OCI-LY3 (cell line): ENCODE measurements at regions not wholly inside any gene's neighbourhood (a gene's known extent, or its start where the extent isn't known, plus 50 kb on each side); places are given as distances from the start of the nearest gene placed in this dataset.

Source experiments
- H2AFZ ChIP-seq: fragments of 200-600, 300-600 bp; shearing (Covaris generic); 2 replicates; pipeline ENCODE4 v1.6.0; 2014; ENCODE audit warnings: antibody characterized with exemption, low read depth, low read length
- H3K27ac ChIP-seq: fragments of 200-600, 300-600 bp; sonication (generic); 2 replicates; pipeline ENCODE4 v1.5.1; 2014; ENCODE audit warnings: mild to moderate bottlenecking, low read length, moderate library complexity, mixed read lengths
- H3K27me3 ChIP-seq: fragments of 200-600, 300-600 bp; sonication (generic); 2 replicates; pipeline ENCODE4 v1.6.1; 2014; ENCODE audit warnings: low read depth, low read length, mixed read lengths
- H3K36me3 ChIP-seq: fragments of 200-600, 300-600 bp; sonication (generic); replicated peaks from 2 replicates; pipeline ENCODE3; 2014; ENCODE audit warnings: low read depth, low read length, mixed read lengths
- H3K4me1 ChIP-seq: fragments of 300-600, 200-600 bp; sonication (generic); 2 replicates; pipeline ENCODE4 v1.6.1; 2014; ENCODE audit warnings: low read length, mixed read lengths
- H3K4me2 ChIP-seq: fragments of 200-600, 300-600 bp; sonication (generic); 2 replicates; pipeline ENCODE4 v1.6.1; 2014; ENCODE audit warnings: low read length, mixed read lengths
- H3K4me3 ChIP-seq: fragments of 300-600, 200-600 bp; sonication (generic); 2 replicates; pipeline ENCODE4 v1.5.1; 2014; ENCODE audit warnings: antibody characterized with exemption, mild to moderate bottlenecking, low read length, moderate library complexity
- H3K79me2 ChIP-seq: fragments of 300-600, 200-600 bp; shearing (Covaris generic); 2 replicates; pipeline ENCODE4 v1.6.1; 2014; ENCODE audit warnings: mild to moderate bottlenecking, low read length, mixed read lengths
- H3K9ac ChIP-seq: fragments of 300-600, 200-600 bp; shearing (Covaris generic); 2 replicates; pipeline ENCODE4 v1.6.0; 2014; ENCODE audit warnings: mild to moderate bottlenecking, low read length, moderate library complexity
- H3K9me3 ChIP-seq: fragments of 200-600, 300-600 bp; shearing (Covaris generic); 2 replicates; pipeline ENCODE4 v1.6.1; 2014; ENCODE audit warnings: low read length, mixed read lengths; ENCODE audit not compliant: insufficient read depth
- H4K20me1 ChIP-seq: fragments of 200-600, 300-600 bp; sonication (generic); 2 replicates; pipeline ENCODE4 v1.6.1; 2016; ENCODE audit warnings: low read length, mixed read lengths; ENCODE audit not compliant: insufficient read depth
- EZH2phosphoT487 ChIP-seq: fragments of 200-600 bp; shearing (Covaris generic); IDR thresholded peaks from 2 replicates; pipeline ENCODE4 v1.6.1; 2018; ENCODE audit warnings: antibody characterized with exemption, mixed run types, low read depth
- TF ChIP-seq, protein P1 (sequence below): fragments of 200-600, 300-600 bp; sonication (generic); IDR thresholded peaks from 2 replicates; pipeline ENCODE4 v1.5.1; 2014; ENCODE audit warnings: antibody characterized with exemption, low read length, low read depth

DNA sequence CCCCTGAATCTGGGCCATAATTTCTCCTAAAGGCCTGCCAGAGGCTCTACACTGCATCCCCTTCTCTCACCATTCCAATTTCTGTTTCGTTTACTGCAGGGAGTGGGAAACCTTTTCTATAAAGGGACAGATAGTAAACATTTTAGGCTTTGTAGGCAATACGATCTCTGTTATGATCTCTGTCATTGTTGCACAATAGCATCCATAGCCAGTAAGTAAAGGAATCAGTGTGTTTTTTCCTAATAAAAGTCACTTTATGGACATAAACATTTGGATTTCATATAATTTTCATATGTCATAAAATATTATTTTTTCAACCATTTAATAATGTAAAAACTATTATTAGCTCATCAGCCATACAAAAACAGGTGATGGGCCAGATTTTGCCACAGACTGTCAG is 531.7 kb downstream of the DSC3 start:
- no peaks in the 10 kb centered on the region for H3K79me2 ChIP-seq
- no peak overlapping the region for H2AFZ ChIP-seq
- H3K27me3 ChIP-seq: no peaks in the 10 kb centered on the region
- TF ChIP-seq EZH2phosphoT487: no peak
- TF ChIP-seq, protein P1, sequence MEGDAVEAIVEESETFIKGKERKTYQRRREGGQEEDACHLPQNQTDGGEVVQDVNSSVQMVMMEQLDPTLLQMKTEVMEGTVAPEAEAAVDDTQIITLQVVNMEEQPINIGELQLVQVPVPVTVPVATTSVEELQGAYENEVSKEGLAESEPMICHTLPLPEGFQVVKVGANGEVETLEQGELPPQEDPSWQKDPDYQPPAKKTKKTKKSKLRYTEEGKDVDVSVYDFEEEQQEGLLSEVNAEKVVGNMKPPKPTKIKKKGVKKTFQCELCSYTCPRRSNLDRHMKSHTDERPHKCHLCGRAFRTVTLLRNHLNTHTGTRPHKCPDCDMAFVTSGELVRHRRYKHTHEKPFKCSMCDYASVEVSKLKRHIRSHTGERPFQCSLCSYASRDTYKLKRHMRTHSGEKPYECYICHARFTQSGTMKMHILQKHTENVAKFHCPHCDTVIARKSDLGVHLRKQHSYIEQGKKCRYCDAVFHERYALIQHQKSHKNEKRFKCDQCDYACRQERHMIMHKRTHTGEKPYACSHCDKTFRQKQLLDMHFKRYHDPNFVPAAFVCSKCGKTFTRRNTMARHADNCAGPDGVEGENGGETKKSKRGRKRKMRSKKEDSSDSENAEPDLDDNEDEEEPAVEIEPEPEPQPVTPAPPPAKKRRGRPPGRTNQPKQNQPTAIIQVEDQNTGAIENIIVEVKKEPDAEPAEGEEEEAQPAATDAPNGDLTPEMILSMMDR: no peak
- H4K20me1 ChIP-seq: no peaks in the 10 kb centered on the region
- H3K27ac ChIP-seq: no peak overlapping the region
- no peaks in the 10 kb centered on the region for H3K9me3 ChIP-seq
- no peaks in the 10 kb centered on the region for H3K4me1 ChIP-seq
- no peak overlapping the region for H3K4me2 ChIP-seq
- H3K4me3 ChIP-seq: no peak overlapping the region
- no peaks in the 10 kb centered on the region for H3K36me3 ChIP-seq
- no peak overlapping the region for H3K9ac ChIP-seq

DNA sequence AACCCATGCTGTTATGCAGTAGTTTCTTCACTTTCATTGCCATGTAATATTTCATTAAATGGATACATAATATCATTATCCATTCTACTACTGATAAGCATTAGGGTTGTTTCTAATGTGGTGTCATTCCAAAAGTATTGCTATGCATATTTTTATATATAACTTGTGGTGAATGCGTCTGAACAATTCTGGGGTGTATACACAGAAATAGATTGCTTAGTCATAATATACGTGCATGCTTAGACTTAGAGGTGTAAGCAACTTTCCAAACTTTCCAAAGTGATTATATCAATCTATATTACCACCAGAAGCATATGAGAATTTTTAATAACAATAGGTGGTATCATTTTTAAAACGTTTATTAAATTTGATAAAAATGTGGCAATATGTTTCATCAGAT is 540.9 kb downstream of the DSC3 start:
- no peaks in the 10 kb centered on the region for H4K20me1 ChIP-seq
- H3K9ac ChIP-seq: no peak overlapping the region
- no peaks in the 10 kb centered on the region for H3K79me2 ChIP-seq
- TF ChIP-seq EZH2phosphoT487: no peak
- TF ChIP-seq, protein P1: no peak
- no peak overlapping the region for H3K4me2 ChIP-seq
- no peak overlapping the region for H2AFZ ChIP-seq
- H3K27me3 ChIP-seq: no peaks in the 10 kb centered on the region
- no peak overlapping the region for H3K4me3 ChIP-seq
- no peaks in the 10 kb centered on the region for H3K9me3 ChIP-seq
- H3K4me1 ChIP-seq: peaks cover 13% of the 10 kb centered on the region
- H3K27ac ChIP-seq: no peak overlapping the region
- H3K36me3 ChIP-seq: no peaks in the 10 kb centered on the region

DNA sequence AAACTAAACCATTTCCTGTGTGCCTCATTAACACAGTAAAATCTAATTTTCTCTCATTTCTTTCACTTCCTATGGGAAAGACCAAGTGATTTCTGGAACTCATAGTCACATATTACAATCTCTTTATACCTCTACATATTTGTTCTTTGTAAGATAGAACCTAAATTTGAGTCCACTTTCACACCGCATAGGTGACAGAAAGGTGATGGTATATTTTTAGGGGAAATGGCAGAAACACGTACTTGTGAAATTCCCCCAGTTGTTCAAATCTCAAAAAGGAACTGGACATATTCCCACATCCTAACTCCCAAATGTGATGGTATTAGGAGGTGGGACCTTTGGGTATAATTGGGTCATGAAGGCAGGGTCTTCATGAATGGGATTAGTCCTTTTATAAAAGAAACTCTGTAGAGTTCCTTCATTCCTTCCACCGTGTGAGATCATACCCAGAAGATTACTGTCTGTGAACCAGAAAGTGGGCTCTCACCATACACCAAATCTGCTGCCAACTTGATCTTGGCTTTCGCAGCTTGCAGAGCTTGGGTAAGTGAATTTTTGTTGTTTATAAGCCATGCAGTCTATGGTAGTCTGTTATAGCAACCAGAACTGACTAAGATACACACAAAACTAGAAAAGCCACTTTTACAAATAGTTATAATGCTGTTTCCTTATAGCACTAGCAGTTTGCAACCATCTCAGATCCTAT is 542.1 kb downstream of the DSC3 start:
- Histone ChIP-seq H2AFZ (peak overlapping the region; percentile 6; the same call in 1 of the 2 replicates), H3K79me2 (no peaks in the 10 kb centered on the region), H3K4me3 (peak overlapping the region; percentile 16), H3K27ac (no peak overlapping the region), H4K20me1 (no peaks in the 10 kb centered on the region), H3K4me2 (peak overlapping the region; percentile 44), H3K27me3 (no peaks in the 10 kb centered on the region), H3K4me1 (peaks cover 13% of the 10 kb centered on the region), H3K36me3 (no peaks in the 10 kb centered on the region), H3K9me3 (no peaks in the 10 kb centered on the region), H3K9ac (no peak overlapping the region)
- TF ChIP-seq, protein P1: no peak
- no peak for TF ChIP-seq EZH2phosphoT487

DNA sequence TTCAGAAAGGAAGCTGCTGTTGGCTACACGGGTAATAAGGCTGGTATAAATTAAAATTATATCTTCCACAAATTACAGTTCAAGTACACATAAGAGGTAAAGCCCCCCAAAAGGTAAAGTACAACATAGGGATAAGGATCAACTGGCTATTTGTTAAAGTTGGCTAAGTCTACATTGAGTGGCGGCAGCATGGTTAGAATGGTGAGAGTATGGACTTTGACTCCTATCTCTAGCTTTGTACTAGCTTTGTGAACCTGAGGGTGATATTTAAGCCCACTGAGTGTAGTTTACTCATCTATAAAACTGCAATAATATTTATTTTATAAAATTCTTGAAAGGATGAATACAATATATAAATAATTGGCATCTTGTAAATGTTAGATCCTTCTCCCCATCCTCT is 542.8 kb downstream of the DSC3 start:
- no peak for TF ChIP-seq EZH2phosphoT487
- TF ChIP-seq, protein P1: no peak
- Histone ChIP-seq H3K4me3 (no peak overlapping the region), H2AFZ (no peak overlapping the region)

More for the DNA sequence above, 542.8 kb downstream of the DSC3 start:
- Histone ChIP-seq H3K36me3 (no peaks in the 10 kb centered on the region), H3K27me3 (no peaks in the 10 kb centered on the region), H4K20me1 (no peaks in the 10 kb centered on the region), H3K4me2 (peak overlapping the region; percentile 44), H3K4me1 (peaks cover 13% of the 10 kb centered on the region), H3K9ac (no peak overlapping the region), H3K9me3 (no peaks in the 10 kb centered on the region), H3K27ac (no peak overlapping the region), H3K79me2 (no peaks in the 10 kb centered on the region)
